GM23338 (cell line): ENCODE measurements at regions not wholly inside any gene's neighbourhood (a gene's known extent, or its start where the extent isn't known, plus 50 kb on each side); places are given as distances from the start of the nearest gene placed in this dataset.
"Not testable (repeated sequence)": the region's sequence is repeated elsewhere in the genome, so short reads cannot be mapped to it uniquely, and the experiment has no call there.

ENCODE experiments used
- ATAC-seq: fragments of 200-7000 bp; cut with Tn5 transposase; 3 replicates; pipeline ENCODE4 v1.9.1; 2020
- DNase-seq: peaks from one replicate; pipeline ENCODE4 v3.0.0-alpha.2; 2015; ENCODE audit warnings: low spot score
- H2AFZ ChIP-seq: fragments of 200-600 bp; sonication (generic); 2 replicates; pipeline ENCODE4 v1.8.0; 2016; ENCODE audit warnings: antibody characterized with exemption, mild to moderate bottlenecking, moderate library complexity
- H3F3A ChIP-seq: fragments of 200-600 bp; sonication (generic); replicated peaks from 2 replicates; pipeline ENCODE4 v1.8.0; 2017; ENCODE audit warnings: antibody characterized with exemption, mixed run types, low read depth
- H3K27ac ChIP-seq: fragments of 200-600 bp; sonication (generic); 2 replicates; pipeline ENCODE4 v1.6.1; 2016; ENCODE audit warnings: low read depth
- H3K27me3 ChIP-seq: fragments of 200-600 bp; sonication (generic); 2 replicates; pipeline ENCODE4 v1.8.0; 2016; ENCODE audit warnings: mild to moderate bottlenecking, mixed run types, moderate library complexity; ENCODE audit not compliant: insufficient read depth
- H3K36me3 ChIP-seq: fragments of 200-600 bp; sonication (generic); 2 replicates; pipeline ENCODE4 v1.8.0; 2016; ENCODE audit warnings: mild to moderate bottlenecking; ENCODE audit not compliant: insufficient read depth
- H3K4me1 ChIP-seq: fragments of 200-600 bp; sonication (generic); 2 replicates; pipeline ENCODE4 v1.8.0; 2016; ENCODE audit warnings: mild to moderate bottlenecking, moderate library complexity; ENCODE audit not compliant: insufficient read depth
- H3K4me2 ChIP-seq: fragments of 200-600 bp; sonication (generic); 2 replicates; pipeline ENCODE4 v1.7.1; 2017; ENCODE audit warnings: mixed run types
- H3K4me3 ChIP-seq: fragments of 200-600 bp; sonication (generic); 2 replicates; pipeline ENCODE4 v1.6.1; 2016; ENCODE audit warnings: mixed run types
- H3K79me2 ChIP-seq: fragments of 200-600 bp; sonication (generic); replicated peaks from 2 replicates; pipeline ENCODE4 v1.8.0; 2017; ENCODE audit warnings: mild to moderate bottlenecking; ENCODE audit not compliant: insufficient read depth
- H3K9me2 ChIP-seq: fragments of 200-600 bp; sonication (generic); 2 replicates; pipeline ENCODE4 v1.8.0; 2017; ENCODE audit not compliant: insufficient read depth
- H4K20me1 ChIP-seq: fragments of 200-600 bp; sonication (generic); replicated peaks from 2 replicates; pipeline ENCODE4 v1.8.0; 2017; ENCODE audit warnings: mild to moderate bottlenecking; ENCODE audit not compliant: insufficient read depth
- H3K27ac Mint-ChIP-seq: 2 replicates; pipeline ENCODE4 v1.8.0; 2020; ENCODE audit warnings: inconsistent platforms, mild to moderate bottlenecking, moderate library complexity, mixed read lengths
- H3K27me3 Mint-ChIP-seq: 3 replicates; pipeline ENCODE4 v1.8.0; 2022; ENCODE audit warnings: low read depth, mild to moderate bottlenecking, moderate library complexity, mixed read lengths, inconsistent platforms; ENCODE audit not compliant: insufficient read depth, poor library complexity
- H3K36me3 Mint-ChIP-seq: 3 replicates; pipeline ENCODE4 v1.8.0; 2021; ENCODE audit warnings: low read depth, mild to moderate bottlenecking, inconsistent platforms, moderate library complexity, mixed read lengths
- H3K4me1 Mint-ChIP-seq: 3 replicates; pipeline ENCODE4 v1.8.0; 2020; ENCODE audit warnings: mild to moderate bottlenecking, inconsistent platforms, mixed read lengths
- H3K4me3 Mint-ChIP-seq: 3 replicates; pipeline ENCODE4 v1.8.0; 2021; ENCODE audit warnings: moderate library complexity, mild to moderate bottlenecking, inconsistent platforms, mixed read lengths
- H3K9me3 Mint-ChIP-seq: 3 replicates; pipeline ENCODE4 v1.8.0; 2020; ENCODE audit warnings: moderate library complexity, mild to moderate bottlenecking, inconsistent platforms, mixed read lengths
- CTCF ChIP-seq, 2 experiments: fragments of 200-600 bp in 1 of 2; sonication (generic) in 1 of 2; conservative IDR thresholded peaks; 2 replicates each; pipeline versions ENCODE4 v1.5.1 to v1.6.1; 2016 to 2017; ENCODE audit warnings: antibody characterized with exemption in 2 of 2, low read depth in 2 of 2, mild to moderate bottlenecking in 2 of 2, moderate library complexity in 1 of 2
- STAT1 ChIP-seq: IDR thresholded peaks from one replicate; pipeline ENCODE4 v1.6.1; 2016; ENCODE audit warnings: antibody characterized with exemption; ENCODE audit not compliant: unreplicated experiment
- TF ChIP-seq, protein P1 (sequence below): IDR thresholded peaks from one replicate; pipeline ENCODE4 v1.6.1; 2018; ENCODE audit warnings: antibody characterized with exemption; ENCODE audit not compliant: unreplicated experiment

- no peak for ATAC-seq
- Mint-ChIP-seq H3K27ac (no peak overlapping the region), H3K27me3 (peaks cover 6% of the 10 kb centered on the region), H3K4me1 (peaks cover 7% of the 10 kb centered on the region; the same call in 2 of the 3 replicates), H3K36me3 (peaks cover 12% of the 10 kb centered on the region; the same call in 2 of the 3 replicates), H3K9me3 (peaks cover 35% of the 10 kb centered on the region), H3K4me3 (no peak overlapping the region)
- no peak for TF ChIP-seq STAT1
- TF ChIP-seq, protein P1, sequence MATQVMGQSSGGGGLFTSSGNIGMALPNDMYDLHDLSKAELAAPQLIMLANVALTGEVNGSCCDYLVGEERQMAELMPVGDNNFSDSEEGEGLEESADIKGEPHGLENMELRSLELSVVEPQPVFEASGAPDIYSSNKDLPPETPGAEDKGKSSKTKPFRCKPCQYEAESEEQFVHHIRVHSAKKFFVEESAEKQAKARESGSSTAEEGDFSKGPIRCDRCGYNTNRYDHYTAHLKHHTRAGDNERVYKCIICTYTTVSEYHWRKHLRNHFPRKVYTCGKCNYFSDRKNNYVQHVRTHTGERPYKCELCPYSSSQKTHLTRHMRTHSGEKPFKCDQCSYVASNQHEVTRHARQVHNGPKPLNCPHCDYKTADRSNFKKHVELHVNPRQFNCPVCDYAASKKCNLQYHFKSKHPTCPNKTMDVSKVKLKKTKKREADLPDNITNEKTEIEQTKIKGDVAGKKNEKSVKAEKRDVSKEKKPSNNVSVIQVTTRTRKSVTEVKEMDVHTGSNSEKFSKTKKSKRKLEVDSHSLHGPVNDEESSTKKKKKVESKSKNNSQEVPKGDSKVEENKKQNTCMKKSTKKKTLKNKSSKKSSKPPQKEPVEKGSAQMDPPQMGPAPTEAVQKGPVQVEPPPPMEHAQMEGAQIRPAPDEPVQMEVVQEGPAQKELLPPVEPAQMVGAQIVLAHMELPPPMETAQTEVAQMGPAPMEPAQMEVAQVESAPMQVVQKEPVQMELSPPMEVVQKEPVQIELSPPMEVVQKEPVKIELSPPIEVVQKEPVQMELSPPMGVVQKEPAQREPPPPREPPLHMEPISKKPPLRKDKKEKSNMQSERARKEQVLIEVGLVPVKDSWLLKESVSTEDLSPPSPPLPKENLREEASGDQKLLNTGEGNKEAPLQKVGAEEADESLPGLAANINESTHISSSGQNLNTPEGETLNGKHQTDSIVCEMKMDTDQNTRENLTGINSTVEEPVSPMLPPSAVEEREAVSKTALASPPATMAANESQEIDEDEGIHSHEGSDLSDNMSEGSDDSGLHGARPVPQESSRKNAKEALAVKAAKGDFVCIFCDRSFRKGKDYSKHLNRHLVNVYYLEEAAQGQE = no peak
- TF ChIP-seq CTCF (conservative IDR thresholded peaks at IDR 0.05; ENCODE audit: low read depth in 2 of 2) = peak; percentile 73 to 77
- no peaks in the 10 kb centered on the region for H3F3A ChIP-seq
- 0 out of 2 replicates have a peak, but pooled peaks cover 8% of the 10 kb centered on the region for H3K27me3 ChIP-seq
- H2AFZ ChIP-seq = no peak overlapping the region
- H3K4me1 ChIP-seq = peaks cover 11% of the 10 kb centered on the region; the same call in 1 of the 2 replicates
- no peak overlapping the region for H3K4me2 ChIP-seq
- H3K27ac ChIP-seq = no peak overlapping the region
- H3K36me3 ChIP-seq = no peaks in the 10 kb centered on the region
- peak; percentile 64 for DNase-seq
- no peaks in the 10 kb centered on the region for H3K79me2 ChIP-seq
- H3K4me3 ChIP-seq = no peak overlapping the region
- no peaks in the 10 kb centered on the region for H3K9me2 ChIP-seq
- H4K20me1 ChIP-seq = no peaks in the 10 kb centered on the region
Observed at GRCh38 chr19:37309834-37310575, 60.9 kb upstream of the ZNF527 start.

GRCh38 chr19:37312531-37313334 lies 58.2 kb upstream of the ZNF527 start:
- Mint-ChIP-seq H3K4me3 (peak overlapping the region; percentile 74), H3K9me3 (peaks cover 15% of the 10 kb centered on the region)
- H3K4me1 ChIP-seq = peaks cover 24% of the 10 kb centered on the region
- peak overlapping the region; percentile 56 for H3K4me3 ChIP-seq
- not testable (repeated sequence) for H3F3A ChIP-seq, H3K4me1 Mint-ChIP-seq, H3K36me3 Mint-ChIP-seq, H3K27ac Mint-ChIP-seq, H3K27me3 Mint-ChIP-seq, H3K36me3 ChIP-seq, H3K9me2 ChIP-seq, H3K27ac ChIP-seq, H4K20me1 ChIP-seq, H3K79me2 ChIP-seq, H3K27me3 ChIP-seq
- H2AFZ ChIP-seq = peak overlapping the region; percentile 95
- DNase-seq (peak; percentile 87), ATAC-seq (peak; percentile 90)
- H3K4me2 ChIP-seq = peak overlapping the region; percentile 83
